GM21737 (cell line): ENCODE measurements at regions not wholly inside any gene's neighbourhood (a gene's known extent, or its start where the extent isn't known, plus 50 kb on each side); places are given as distances from the start of the nearest gene placed in this dataset.
A peak's percentile ranks its signal among the peaks of the same experiment; 100 is the strongest.
"Not testable (repeated sequence)": the region's sequence is repeated elsewhere in the genome, so short reads cannot be mapped to it uniquely, and the experiment has no call there.

Experiments used
- ATAC-seq: cut with Tn5 transposase; IDR thresholded peaks from one replicate; pipeline ENCODE4 v1.9.1; 2021; ENCODE audit warnings: mild to moderate bottlenecking, moderate library complexity; ENCODE audit not compliant: unreplicated experiment

GRCh38 chr11:88061111-88061510, 114.1 kb downstream of the RAB38 start:
- no peak for ATAC-seq

GRCh38 chr11:88059326-88059725, 115.9 kb downstream of the RAB38 start:
- ATAC-seq: no peak

- ATAC-seq: no peak
These were observed 123.8 kb downstream of the RAB38 start for GRCh38 chr11:88051396-88051795.

GRCh38 chr11:88050247-88050646, 125.0 kb downstream of the RAB38 start:
- no peak for ATAC-seq

GRCh38 chr11:88045288-88045687, 130.0 kb downstream of the RAB38 start:
- not testable (repeated sequence) for ATAC-seq

GRCh38 chr11:88044658-88045057, 130.6 kb downstream of the RAB38 start:
- not testable (repeated sequence) for ATAC-seq

- no peak for ATAC-seq
These were observed 132.1 kb downstream of the RAB38 start for GRCh38 chr11:88043149-88043548.

- ATAC-seq: no peak
These were observed 132.6 kb downstream of the RAB38 start for GRCh38 chr11:88042647-88043046.

- ATAC-seq: no peak
These were observed 133.0 kb downstream of the RAB38 start for GRCh38 chr11:88042238-88042637.

- ATAC-seq: no peak
These were observed 133.6 kb downstream of the RAB38 start for GRCh38 chr11:88041679-88042078.

- ATAC-seq: no peak
These were observed 135.1 kb downstream of the RAB38 start for GRCh38 chr11:88040148-88040496.

- ATAC-seq: no peak
These were observed 135.6 kb downstream of the RAB38 start for GRCh38 chr11:88039476-88040147.

GRCh38 chr11:88038063-88038462, 137.2 kb downstream of the RAB38 start:
- no peak for ATAC-seq

- no peak for ATAC-seq
These were observed 138.5 kb downstream of the RAB38 start for GRCh38 chr11:88036701-88037100.

GRCh38 chr11:88035271-88035670, 140.0 kb downstream of the RAB38 start:
- ATAC-seq: no peak

GRCh38 chr11:88017666-88018065, 157.6 kb downstream of the RAB38 start:
- ATAC-seq: no peak

GRCh38 chr11:88016392-88017170, 158.7 kb downstream of the RAB38 start:
- ATAC-seq: peak; percentile 91

- ATAC-seq: no peak
These were observed 160.1 kb downstream of the RAB38 start for GRCh38 chr11:88015170-88015569.

- no peak for ATAC-seq
These were observed 161.7 kb downstream of the RAB38 start for GRCh38 chr11:88013508-88014065.

- ATAC-seq: no peak
These were observed 162.8 kb downstream of the RAB38 start for GRCh38 chr11:88012456-88012855.

GRCh38 chr11:87976009-87976408, 199.2 kb downstream of the RAB38 start:
- ATAC-seq: no peak

GRCh38 chr11:87974797-87975196, 200.4 kb downstream of the RAB38 start:
- ATAC-seq: no peak
